ENCODE measurements at regions not wholly inside any gene's neighbourhood (a gene's known extent, or its start where the extent isn't known, plus 50 kb on each side); places are given as distances from the start of the nearest gene placed in this dataset.
"Not testable (repeated sequence)": the region's sequence is repeated elsewhere in the genome, so short reads cannot be mapped to it uniquely, and the experiment has no call there.

GRCh38 chr4:26206999-26207398 is 113.8 kb upstream of the RBPJ start:
- Histone ChIP-seq H3K14ac (ENCODE audit: low read length) (no peak overlapping the region), H3K4me1 (ENCODE audit: control insufficient read depth in 2 of 2, insufficient read depth in 1 of 2, low read depth in 1 of 2, low read length in 2 of 2) (no peaks in the 10 kb centered on the region), H3K4me3 (ENCODE audit: low read length in 2 of 2) (no peak overlapping the region), H3K4ac (ENCODE audit: low read length) (no peak overlapping the region), H2BK15ac (ENCODE audit: low read length) (no peak overlapping the region), H2BK5ac (ENCODE audit: low read length) (no peak overlapping the region), H4K8ac (ENCODE audit: low read depth, low read length) (no peak overlapping the region), H3K9me3 (replicated peaks in 1 of 2; ENCODE audit: control insufficient read depth in 2 of 2, insufficient read depth in 1 of 2, low read depth in 1 of 2, low read length in 2 of 2) (no peaks in the 10 kb centered on the region), H2BK120ac (ENCODE audit: low read depth, low read length) (no peak overlapping the region), H2AK5ac (ENCODE audit: low read depth, low read length) (no peak overlapping the region), H3K9ac (ENCODE audit: low read depth, low read length, poor library complexity) (no peak overlapping the region), H3K36me3 (replicated peaks in 1 of 2; ENCODE audit: control insufficient read depth in 2 of 2, insufficient read depth in 2 of 2, low read length in 2 of 2) (no peaks in the 10 kb centered on the region), H3K23ac (ENCODE audit: low read depth, low read length, poor library complexity) (no peak overlapping the region), H3K27me3 (ENCODE audit: control insufficient read depth in 3 of 3, insufficient read depth in 3 of 3, low read depth in 1 of 3, low read length in 3 of 3) (no peaks in the 10 kb centered on the region), H3K4me2 (ENCODE audit: insufficient read depth, low read length, poor library complexity, severe bottlenecking) (no peak overlapping the region), H2BK12ac (ENCODE audit: low read length) (no peak overlapping the region), H3K18ac (ENCODE audit: low read length) (no peak overlapping the region), H2AFZ (ENCODE audit: low read length) (no peak overlapping the region), H3K27ac (replicated peaks; ENCODE audit: low read length) (no peak overlapping the region), H3K79me1 (ENCODE audit: low read depth, low read length) (no peaks in the 10 kb centered on the region), H4K91ac (ENCODE audit: low read depth, low read length, poor library complexity) (no peak overlapping the region)
- no peak for DNase-seq (ENCODE audit: low spot score)
- WGBS, 2 donors (ENCODE audit: extremely low coverage in 2 of 2, insufficient read length in 2 of 2, insufficient replicate concordance in 1 of 2) = no CpG with 5 or more reads among the region's 3 CpGs

- no peaks in the 10 kb centered on the region for H3K4me1 ChIP-seq (ENCODE audit: control insufficient read depth in 2 of 2, insufficient read depth in 1 of 2, low read depth in 1 of 2, low read length in 2 of 2)
- no peak overlapping the region for H2BK120ac ChIP-seq (ENCODE audit: low read depth, low read length)
- H3K27me3 ChIP-seq (ENCODE audit: control insufficient read depth in 3 of 3, insufficient read depth in 3 of 3, low read depth in 1 of 3, low read length in 3 of 3) = no peaks in the 10 kb centered on the region
- H2AFZ ChIP-seq (ENCODE audit: low read length) = no peak overlapping the region
- H2AK5ac ChIP-seq (ENCODE audit: low read depth, low read length) = no peak overlapping the region
- H3K9me3 ChIP-seq (replicated peaks in 1 of 2; ENCODE audit: control insufficient read depth in 2 of 2, insufficient read depth in 1 of 2, low read depth in 1 of 2, low read length in 2 of 2) = no peaks in the 10 kb centered on the region
- no peaks in the 10 kb centered on the region for H3K79me1 ChIP-seq (ENCODE audit: low read depth, low read length)
- no peaks in the 10 kb centered on the region for H3K36me3 ChIP-seq (replicated peaks in 1 of 2; ENCODE audit: control insufficient read depth in 2 of 2, insufficient read depth in 2 of 2, low read length in 2 of 2)
- H2BK15ac ChIP-seq (ENCODE audit: low read length) = no peak overlapping the region
- no CpG with 5 or more reads among the region's 3 CpGs for WGBS, 2 donors (ENCODE audit: extremely low coverage in 2 of 2, insufficient read length in 2 of 2, insufficient replicate concordance in 1 of 2)
- no peak overlapping the region for H3K4ac ChIP-seq (ENCODE audit: low read length)
- H3K9ac ChIP-seq (ENCODE audit: low read depth, low read length, poor library complexity) = no peak overlapping the region
- no peak overlapping the region for H2BK12ac ChIP-seq (ENCODE audit: low read length)
- no peak overlapping the region for H3K27ac ChIP-seq (replicated peaks; ENCODE audit: low read length)
- H4K91ac ChIP-seq (ENCODE audit: low read depth, low read length, poor library complexity) = no peak overlapping the region
- DNase-seq (ENCODE audit: low spot score) = no peak
- H3K14ac ChIP-seq (ENCODE audit: low read length) = no peak overlapping the region
- H4K8ac ChIP-seq (ENCODE audit: low read depth, low read length) = no peak overlapping the region
- no peak overlapping the region for H3K18ac ChIP-seq (ENCODE audit: low read length)
- no peak overlapping the region for H3K4me2 ChIP-seq (ENCODE audit: insufficient read depth, low read length, poor library complexity, severe bottlenecking)
- no peak overlapping the region for H3K23ac ChIP-seq (ENCODE audit: low read depth, low read length, poor library complexity)
- no peak overlapping the region for H3K4me3 ChIP-seq (ENCODE audit: low read length in 2 of 2)
- no peak overlapping the region for H2BK5ac ChIP-seq (ENCODE audit: low read length)
Measured at GRCh38 chr4:26207631-26208030, 113.2 kb upstream of the RBPJ start.

- DNase-seq (ENCODE audit: low spot score) = no peak
- no peak overlapping the region for H3K4me3 ChIP-seq (ENCODE audit: low read length in 2 of 2)
- no peak overlapping the region for H3K4me2 ChIP-seq (ENCODE audit: insufficient read depth, low read length, poor library complexity, severe bottlenecking)
Measured at GRCh38 chr4:26208237-26208994, 112.4 kb upstream of the RBPJ start.

GRCh38 chr4:26209378-26209777 is 111.4 kb upstream of the RBPJ start:
- not testable (repeated sequence) for H3K4me3 ChIP-seq (ENCODE audit: low read length in 2 of 2); H4K91ac ChIP-seq (ENCODE audit: low read depth, low read length, poor library complexity); DNase-seq (ENCODE audit: low spot score); H2BK120ac ChIP-seq (ENCODE audit: low read depth, low read length); H3K4ac ChIP-seq (ENCODE audit: low read length); H3K79me1 ChIP-seq (ENCODE audit: low read depth, low read length); H2AK5ac ChIP-seq (ENCODE audit: low read depth, low read length); H3K23ac ChIP-seq (ENCODE audit: low read depth, low read length, poor library complexity); H2BK12ac ChIP-seq (ENCODE audit: low read length); H4K8ac ChIP-seq (ENCODE audit: low read depth, low read length); H3K9me3 ChIP-seq (replicated peaks in 1 of 2; ENCODE audit: control insufficient read depth in 2 of 2, insufficient read depth in 1 of 2, low read depth in 1 of 2, low read length in 2 of 2); H3K4me1 ChIP-seq (ENCODE audit: control insufficient read depth in 2 of 2, insufficient read depth in 1 of 2, low read depth in 1 of 2, low read length in 2 of 2); H3K9ac ChIP-seq (ENCODE audit: low read depth, low read length, poor library complexity); H2BK15ac ChIP-seq (ENCODE audit: low read length); H2AFZ ChIP-seq (ENCODE audit: low read length); H3K18ac ChIP-seq (ENCODE audit: low read length); H3K14ac ChIP-seq (ENCODE audit: low read length); H2BK5ac ChIP-seq (ENCODE audit: low read length); H3K4me2 ChIP-seq (ENCODE audit: insufficient read depth, low read length, poor library complexity, severe bottlenecking); H3K27ac ChIP-seq (replicated peaks; ENCODE audit: low read length); H3K36me3 ChIP-seq (replicated peaks in 1 of 2; ENCODE audit: control insufficient read depth in 2 of 2, insufficient read depth in 2 of 2, low read length in 2 of 2); H3K27me3 ChIP-seq (ENCODE audit: control insufficient read depth in 3 of 3, insufficient read depth in 3 of 3, low read depth in 1 of 3, low read length in 3 of 3)
- WGBS, 2 donors (ENCODE audit: extremely low coverage in 2 of 2, insufficient read length in 2 of 2, insufficient replicate concordance in 1 of 2) = no CpG with 5 or more reads among the region's 1 CpG

More at GRCh38 chr4:26208237-26208994, 112.4 kb upstream of the RBPJ start:
- Histone ChIP-seq H3K79me1 (ENCODE audit: low read depth, low read length) (no peaks in the 10 kb centered on the region), H3K9ac (ENCODE audit: low read depth, low read length, poor library complexity) (no peak overlapping the region), H2BK120ac (ENCODE audit: low read depth, low read length) (no peak overlapping the region), H3K4me1 (ENCODE audit: control insufficient read depth in 2 of 2, insufficient read depth in 1 of 2, low read depth in 1 of 2, low read length in 2 of 2) (no peaks in the 10 kb centered on the region), H2AK5ac (ENCODE audit: low read depth, low read length) (no peak overlapping the region), H3K18ac (ENCODE audit: low read length) (no peak overlapping the region), H3K27ac (replicated peaks; ENCODE audit: low read length) (no peak overlapping the region), H3K14ac (ENCODE audit: low read length) (no peak overlapping the region), H4K8ac (ENCODE audit: low read depth, low read length) (no peak overlapping the region), H3K27me3 (ENCODE audit: control insufficient read depth in 3 of 3, insufficient read depth in 3 of 3, low read depth in 1 of 3, low read length in 3 of 3) (no peaks in the 10 kb centered on the region), H2AFZ (ENCODE audit: low read length) (no peak overlapping the region), H3K36me3 (replicated peaks in 1 of 2; ENCODE audit: control insufficient read depth in 2 of 2, insufficient read depth in 2 of 2, low read length in 2 of 2) (no peaks in the 10 kb centered on the region), H2BK5ac (ENCODE audit: low read length) (no peak overlapping the region), H2BK12ac (ENCODE audit: low read length) (no peak overlapping the region), H3K23ac (ENCODE audit: low read depth, low read length, poor library complexity) (no peak overlapping the region), H4K91ac (ENCODE audit: low read depth, low read length, poor library complexity) (no peak overlapping the region), H3K4ac (ENCODE audit: low read length) (no peak overlapping the region), H2BK15ac (ENCODE audit: low read length) (no peak overlapping the region), H3K9me3 (replicated peaks in 1 of 2; ENCODE audit: control insufficient read depth in 2 of 2, insufficient read depth in 1 of 2, low read depth in 1 of 2, low read length in 2 of 2) (no peaks in the 10 kb centered on the region)
- no CpG with 5 or more reads among the region's 2 CpGs for WGBS, 2 donors (ENCODE audit: extremely low coverage in 2 of 2, insufficient read length in 2 of 2, insufficient replicate concordance in 1 of 2)

Data from neuronal stem cell (in vitro differentiated cells).